Sigmoid colon (tissue), 4 donors: ENCODE measurements at regions not wholly inside any gene's neighbourhood (a gene's known extent, or its start where the extent isn't known, plus 50 kb on each side); places are given as distances from the start of the nearest gene placed in this dataset.

ENCODE experiments used
- POLR2AphosphoS5 ChIP-seq, 4 donors: sonication (generic); formaldehyde crosslinking; IDR thresholded peaks; one replicate each; pipeline ENCODE4 v1.6.1; 2017; ENCODE audit warnings: antibody characterized with exemption in 4 of 4
- TF ChIP-seq, protein P1 (sequence below), 4 experiments: fragments of 450-650 bp in 3 of 4; fragments of 200-600 bp in 1 of 4; IDR thresholded peaks; one replicate each; pipeline ENCODE4 v1.5.1; 2016 to 2019; ENCODE audit warnings: antibody characterized with exemption in 4 of 4, mild to moderate bottlenecking in 3 of 4, moderate library complexity in 2 of 4

GRCh38 chr2:5077479-5078089, 614.6 kb upstream of the SOX11 start:
- no peak for TF ChIP-seq POLR2AphosphoS5 (IDR thresholded peaks at IDR 0.05)
- TF ChIP-seq, protein P1, sequence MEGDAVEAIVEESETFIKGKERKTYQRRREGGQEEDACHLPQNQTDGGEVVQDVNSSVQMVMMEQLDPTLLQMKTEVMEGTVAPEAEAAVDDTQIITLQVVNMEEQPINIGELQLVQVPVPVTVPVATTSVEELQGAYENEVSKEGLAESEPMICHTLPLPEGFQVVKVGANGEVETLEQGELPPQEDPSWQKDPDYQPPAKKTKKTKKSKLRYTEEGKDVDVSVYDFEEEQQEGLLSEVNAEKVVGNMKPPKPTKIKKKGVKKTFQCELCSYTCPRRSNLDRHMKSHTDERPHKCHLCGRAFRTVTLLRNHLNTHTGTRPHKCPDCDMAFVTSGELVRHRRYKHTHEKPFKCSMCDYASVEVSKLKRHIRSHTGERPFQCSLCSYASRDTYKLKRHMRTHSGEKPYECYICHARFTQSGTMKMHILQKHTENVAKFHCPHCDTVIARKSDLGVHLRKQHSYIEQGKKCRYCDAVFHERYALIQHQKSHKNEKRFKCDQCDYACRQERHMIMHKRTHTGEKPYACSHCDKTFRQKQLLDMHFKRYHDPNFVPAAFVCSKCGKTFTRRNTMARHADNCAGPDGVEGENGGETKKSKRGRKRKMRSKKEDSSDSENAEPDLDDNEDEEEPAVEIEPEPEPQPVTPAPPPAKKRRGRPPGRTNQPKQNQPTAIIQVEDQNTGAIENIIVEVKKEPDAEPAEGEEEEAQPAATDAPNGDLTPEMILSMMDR (IDR thresholded peaks at IDR 0.05) = no peak
